Forelimb muscle (tissue), 1 donor: ENCODE measurements at regions not wholly inside any gene's neighbourhood (a gene's known extent, or its start where the extent isn't known, plus 50 kb on each side); places are given as distances from the start of the nearest gene placed in this dataset.

Experiments used
- DNase-seq: peaks from one replicate; pipeline ENCODE4 v3.0.0-alpha.2; 2013; ENCODE audit warnings: low read depth

DNA sequence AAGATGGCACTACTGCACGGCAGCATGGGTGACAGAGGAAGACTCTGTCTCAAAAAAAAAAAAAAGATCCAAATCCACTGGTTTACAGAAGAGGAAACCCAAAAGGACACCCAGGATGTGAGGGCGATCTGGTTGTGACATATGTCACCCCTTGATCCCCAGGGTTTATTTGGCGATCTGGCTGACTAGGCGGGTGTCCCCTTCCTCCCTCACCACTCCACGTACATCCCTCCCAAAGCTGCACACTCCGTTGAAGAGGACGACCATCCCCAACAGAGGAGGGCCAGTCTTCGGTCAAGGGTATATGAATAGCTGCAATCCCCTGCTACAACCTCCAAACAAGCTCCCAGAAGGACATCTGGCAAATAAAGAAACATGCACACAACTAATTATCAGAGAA, 111.6 kb downstream of the HTR5A start:
- no peak for DNase-seq

DNA sequence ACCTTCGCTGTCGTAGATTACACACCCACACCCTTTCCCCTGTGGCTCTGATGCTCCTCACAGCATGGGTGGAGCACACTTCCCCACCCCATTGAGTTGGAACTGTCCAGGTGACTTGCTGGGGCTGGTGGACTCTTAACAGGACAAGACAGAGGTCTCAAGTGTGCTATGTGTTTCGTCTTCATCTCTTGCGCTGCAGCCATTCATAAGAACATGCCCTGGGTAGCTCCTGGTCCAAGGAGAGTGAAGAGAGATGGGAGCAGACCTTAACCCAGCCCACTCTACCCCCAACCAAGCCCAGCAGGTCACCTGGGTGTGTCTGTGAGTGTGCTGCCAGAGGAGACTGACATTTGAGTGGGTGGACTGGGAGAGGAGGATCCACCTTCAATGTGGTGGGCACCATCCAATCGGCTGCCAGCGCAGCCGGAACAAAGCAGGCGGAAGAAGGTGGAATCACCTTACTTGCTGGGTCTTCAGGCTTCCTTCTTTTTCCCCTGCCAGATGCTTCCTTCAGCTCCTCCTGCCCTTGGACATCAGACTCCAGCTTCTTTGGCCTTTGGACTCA, 112.4 kb downstream of the HTR5A start:
- DNase-seq, result no peak

DNA sequence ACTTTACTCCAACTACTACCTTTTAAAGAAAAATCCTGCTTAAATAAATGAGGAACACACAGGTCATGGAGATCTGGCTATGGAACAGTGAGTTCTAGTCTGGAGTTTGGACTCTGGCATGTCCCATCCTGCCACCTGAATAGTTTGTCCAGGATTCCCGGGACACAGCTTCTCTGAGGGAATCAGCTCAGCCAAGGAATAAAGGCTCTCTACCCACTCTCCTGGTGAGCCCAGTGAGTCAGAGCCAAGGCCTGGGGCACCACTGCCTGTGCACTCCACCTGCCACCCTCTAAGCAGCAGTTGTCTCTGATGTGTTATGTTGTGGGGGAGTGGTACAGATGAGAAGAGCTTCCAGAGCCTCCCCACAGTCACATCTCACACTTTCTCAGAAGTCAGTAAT, 113.5 kb downstream of the HTR5A start:
- DNase-seq, result no peak

DNA sequence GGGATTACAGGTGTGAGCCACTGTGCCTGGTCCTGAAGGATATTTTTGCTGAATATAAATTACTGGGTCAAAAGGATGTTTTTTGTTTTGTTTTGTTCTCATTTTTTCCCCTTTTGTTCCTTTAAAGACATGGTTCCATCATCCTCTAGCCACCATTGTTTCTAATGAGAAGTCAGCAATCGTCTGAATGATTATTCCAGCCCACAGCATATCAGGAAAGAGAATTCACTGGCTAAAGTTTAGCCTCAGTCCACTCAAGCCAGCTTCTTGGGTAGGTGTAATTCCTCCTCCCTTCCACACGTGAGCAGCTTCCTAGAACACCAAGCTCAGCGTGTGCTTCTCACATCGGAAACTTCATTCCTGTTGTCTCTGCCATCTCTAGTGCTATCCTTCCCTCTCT, 112.8 kb upstream of the INSIG1 start:
- DNase-seq, result no peak

DNA sequence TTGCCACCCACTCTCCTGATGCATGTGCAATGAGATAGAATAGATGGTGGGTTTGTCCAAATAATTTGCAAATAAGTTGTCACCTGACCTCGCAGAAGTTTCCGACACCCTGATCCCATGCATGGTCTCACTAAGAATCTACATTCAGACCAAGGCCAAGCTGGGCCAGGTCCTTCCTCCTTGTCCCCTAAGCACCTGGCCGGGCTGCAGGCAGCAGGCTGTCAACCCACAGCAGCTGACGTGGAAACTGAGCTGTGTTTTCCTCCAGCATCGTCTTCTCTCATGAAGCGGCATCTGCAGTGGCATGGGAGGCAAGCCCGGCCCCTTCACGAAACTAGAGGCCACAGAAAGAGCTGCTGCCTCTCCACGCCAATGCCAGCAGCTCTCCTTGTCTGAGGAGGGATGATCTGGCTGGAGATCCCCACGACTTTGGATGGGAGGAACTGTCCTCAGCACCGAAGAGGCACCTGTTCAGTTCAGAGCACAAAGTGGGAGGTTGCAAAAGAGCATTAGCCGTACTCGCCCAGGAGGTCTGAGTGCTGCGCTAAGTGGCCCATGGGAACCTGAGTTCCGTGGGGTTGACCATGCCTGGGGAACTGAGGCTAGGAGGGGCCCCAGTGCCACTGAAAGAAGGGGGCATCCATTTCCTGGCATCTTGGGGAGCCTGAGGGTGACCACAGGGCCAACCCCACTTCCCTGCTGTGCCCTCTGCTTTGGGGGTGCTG, 110.5 kb upstream of the INSIG1 start:
- no peak for DNase-seq

DNA sequence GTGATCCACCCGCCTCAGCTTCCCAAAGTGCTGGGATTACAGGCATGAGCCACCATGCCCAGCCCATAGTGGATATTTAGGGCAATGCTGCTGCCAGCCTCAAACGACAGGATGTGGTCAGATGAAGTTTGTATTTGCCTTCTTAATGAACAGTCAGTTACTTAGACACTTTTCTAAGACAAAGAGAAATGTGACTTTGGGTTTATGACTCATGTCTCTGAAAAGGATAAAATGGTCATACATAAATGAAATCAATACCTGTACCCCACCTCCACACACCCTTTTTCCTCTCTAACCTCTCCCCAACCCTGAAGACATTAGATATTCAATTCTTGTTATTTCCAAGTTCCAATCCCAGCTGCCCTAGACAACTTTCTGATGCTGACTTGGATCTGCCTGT, 109.3 kb upstream of the INSIG1 start:
- DNase-seq, result no peak

DNA sequence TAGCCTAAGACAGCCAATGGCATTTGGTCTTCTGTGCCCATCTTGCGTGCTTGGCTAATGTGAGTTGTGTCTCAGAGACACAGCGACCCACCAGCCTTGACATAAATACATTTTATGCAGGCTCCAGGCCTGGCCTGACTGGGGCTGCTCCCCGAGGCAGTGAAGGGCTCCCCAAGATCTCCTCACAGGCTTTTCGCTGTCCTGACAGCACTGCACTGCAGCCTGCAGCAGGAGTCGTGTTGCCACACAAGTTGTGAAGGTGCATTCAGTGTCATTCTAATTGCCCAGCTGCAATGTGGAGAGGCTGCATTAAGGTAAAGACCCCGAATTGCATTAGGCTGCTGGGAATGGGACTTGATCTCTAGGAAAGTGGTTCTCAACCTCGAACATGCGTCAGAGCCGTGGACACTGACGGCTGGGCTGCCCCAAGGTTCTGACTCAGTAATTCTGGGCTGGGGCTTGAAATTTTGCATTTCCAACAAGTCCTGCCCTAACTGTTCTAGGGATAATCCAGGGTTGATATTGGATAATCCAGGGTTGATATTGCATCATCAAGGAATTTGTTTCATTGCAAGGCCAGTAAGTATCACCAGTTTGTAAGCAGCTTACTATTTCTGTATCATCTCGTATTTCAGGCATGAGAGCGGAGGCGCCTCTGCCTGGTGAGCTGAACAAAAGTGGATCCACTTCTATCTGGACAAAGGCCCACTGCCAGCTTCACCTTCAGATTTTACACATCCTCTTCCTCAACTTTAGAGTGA, 108.7 kb upstream of the INSIG1 start:
- no peak for DNase-seq

DNA sequence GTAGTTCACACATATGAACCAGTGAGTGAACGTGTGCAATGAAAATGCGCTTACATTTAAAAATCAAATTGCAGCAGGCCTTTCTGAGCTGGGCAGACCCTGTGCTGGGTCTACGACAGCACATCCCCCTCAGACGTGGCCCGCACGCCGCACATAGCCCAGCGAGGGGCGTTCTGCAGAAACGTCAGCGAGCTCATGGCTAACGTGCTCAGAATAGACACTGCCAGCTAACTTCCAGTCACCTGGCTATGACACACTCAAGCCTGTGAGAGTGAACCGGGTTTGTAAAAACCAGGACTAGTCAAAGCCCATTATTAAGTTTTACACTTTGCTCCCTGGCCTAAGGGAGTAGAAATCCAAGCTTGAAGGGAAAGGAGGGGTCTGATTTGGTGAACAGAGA, 108.1 kb upstream of the INSIG1 start:
- no peak for DNase-seq

DNA sequence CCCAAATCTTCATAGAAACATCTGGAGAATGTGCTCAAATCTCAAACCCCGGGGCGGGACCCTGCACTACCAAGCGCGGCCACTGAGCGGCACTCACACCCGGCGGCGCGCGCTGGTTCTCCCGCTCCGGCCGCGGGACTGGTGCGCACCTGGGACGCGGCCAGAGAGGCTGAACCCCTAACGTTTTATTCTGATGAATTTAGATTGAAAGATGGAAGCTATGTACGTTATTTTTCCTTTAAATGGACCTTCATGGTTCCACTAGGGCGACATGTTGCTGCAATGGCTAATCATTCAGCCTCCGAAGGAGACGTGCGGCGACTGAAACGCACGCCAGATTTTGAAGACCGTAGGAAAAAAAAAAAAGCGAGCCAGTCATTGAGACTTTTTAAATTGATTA, 107.0 kb upstream of the INSIG1 start:
- no peak for DNase-seq

DNA sequence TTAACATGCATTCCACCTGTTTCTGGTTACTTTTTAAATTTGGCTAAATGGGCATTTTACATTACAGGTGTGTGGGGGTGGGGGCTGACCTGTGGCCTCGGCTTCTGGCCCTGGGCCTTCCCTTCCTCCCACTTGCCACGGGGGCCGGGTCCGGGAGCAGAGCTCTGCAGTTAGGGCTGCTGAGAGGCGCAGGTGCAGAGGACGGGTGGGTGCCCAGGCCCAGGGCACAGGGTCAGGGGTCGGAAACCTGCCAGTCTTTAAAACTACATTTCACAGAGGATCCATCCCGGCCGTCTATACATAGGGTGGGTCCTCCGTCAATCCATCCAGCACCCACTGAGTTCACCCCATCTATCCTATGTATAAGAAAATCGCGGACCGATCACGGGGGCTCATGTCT, 106.5 kb upstream of the INSIG1 start:
- DNase-seq, result no peak

DNA sequence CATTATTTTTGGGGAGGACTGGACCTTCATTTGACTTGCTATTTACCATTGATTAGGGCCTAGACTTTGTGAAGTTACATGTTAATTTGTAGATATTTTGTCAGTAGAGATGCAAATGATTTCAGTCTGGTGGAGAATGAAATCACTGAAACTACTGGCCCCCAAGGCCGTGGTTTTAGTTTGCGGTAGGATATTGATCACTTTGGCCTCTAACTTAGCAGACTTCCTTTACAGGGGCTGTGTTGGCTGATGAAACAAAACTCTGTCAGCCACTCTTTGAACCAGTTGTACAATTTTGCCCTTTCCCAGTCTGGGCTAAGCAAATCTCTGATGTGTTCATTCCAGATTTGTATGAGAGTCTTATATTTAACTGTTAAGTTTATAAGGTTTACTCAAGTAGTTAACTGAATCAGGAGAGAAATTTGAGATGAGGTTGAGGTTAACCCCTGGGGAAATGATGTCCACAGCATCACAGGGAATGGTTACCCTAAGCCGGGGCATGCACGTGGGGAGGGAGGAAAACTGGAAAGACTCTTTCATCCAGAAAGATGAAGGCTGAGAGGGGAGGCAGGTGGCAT, 105.7 kb upstream of the INSIG1 start:
- DNase-seq, result no peak

DNA sequence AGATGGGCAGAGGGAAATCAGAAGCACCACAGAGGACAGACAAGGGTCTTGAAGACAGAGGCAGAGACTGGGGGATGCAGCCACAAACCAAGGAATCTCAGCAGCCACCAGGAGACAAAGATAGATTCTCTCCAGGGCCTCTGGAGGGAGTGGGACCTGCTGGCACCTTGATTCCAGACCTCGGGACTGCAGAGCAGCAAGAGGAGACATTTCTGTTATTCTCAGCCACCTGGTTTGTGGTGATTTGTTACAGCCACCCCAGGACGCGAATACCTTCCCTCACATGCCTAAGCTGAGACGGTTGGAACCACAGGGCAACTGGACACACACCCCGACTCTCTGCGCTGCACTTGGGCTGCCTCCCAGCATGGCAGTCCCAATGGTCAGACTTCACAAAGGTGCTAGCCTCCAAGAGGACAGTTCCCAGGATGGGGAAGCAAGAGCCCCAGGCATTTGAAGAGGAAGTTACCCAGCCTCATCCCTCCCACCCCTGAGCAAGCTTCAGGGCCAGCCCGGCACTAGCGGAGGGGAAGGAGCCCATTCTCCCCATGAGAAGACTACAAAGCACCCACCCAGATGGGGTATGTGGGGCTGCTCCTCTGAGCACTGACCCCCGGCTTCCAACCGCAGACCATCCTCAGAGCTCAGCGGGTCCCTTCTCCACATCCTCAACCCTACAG, 104.6 kb upstream of the INSIG1 start:
- no peak for DNase-seq

DNA sequence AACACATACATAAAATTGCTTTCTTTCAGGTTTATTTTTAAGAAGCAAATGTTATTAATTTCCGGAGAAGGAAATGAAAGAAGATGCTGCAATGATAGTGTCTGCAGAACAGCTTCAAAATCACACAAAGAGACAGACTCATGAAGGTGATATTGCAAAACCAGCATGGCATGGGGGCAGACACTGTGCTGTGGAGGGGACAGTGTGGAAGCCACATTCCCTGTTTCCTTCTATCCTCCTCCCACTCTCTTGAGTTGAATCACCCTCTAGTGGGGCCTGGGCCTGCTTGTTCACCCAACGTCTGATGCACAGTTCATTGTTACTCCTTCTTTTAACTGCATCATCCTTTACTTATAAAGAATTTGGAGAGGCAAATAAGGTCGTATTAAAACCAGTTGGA, 104.0 kb upstream of the INSIG1 start:
- DNase-seq, result no peak

DNA sequence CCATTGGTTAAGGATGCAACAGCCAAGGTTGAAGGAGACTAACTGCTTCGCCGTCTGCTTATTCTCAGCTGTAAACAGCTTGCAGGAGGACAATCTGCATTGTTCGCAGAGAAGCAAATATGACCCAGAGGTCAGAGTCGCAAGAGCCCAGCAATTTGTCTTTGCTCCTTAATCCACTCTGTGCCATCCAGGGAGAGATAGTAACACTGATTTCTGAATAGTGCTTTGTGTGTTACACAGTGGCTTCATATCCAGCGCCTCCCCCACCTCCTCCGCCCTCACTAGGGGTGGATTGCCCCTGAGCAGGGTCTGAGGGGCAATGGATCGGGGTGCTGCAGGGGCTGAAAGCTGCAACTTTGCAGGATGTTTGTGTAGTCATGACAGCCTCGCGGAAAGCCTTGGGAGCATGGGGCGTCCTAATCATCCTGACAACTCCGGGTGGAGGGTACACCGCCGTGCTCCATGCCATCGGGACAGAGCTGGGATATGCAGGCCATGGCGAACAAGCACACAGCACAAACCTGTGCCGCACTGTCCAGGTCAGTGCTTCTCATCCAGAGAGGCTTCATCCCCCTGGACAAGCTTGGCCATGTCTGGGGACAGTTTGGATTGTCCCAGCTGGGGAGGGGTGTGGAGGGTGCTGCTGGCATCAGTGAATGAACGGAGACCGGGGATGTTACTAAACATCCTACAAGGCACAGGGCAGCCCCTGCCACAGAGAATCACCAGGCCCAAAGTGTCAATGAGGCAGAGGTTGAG, 103.1 kb upstream of the INSIG1 start:
- DNase-seq, result no peak

DNA sequence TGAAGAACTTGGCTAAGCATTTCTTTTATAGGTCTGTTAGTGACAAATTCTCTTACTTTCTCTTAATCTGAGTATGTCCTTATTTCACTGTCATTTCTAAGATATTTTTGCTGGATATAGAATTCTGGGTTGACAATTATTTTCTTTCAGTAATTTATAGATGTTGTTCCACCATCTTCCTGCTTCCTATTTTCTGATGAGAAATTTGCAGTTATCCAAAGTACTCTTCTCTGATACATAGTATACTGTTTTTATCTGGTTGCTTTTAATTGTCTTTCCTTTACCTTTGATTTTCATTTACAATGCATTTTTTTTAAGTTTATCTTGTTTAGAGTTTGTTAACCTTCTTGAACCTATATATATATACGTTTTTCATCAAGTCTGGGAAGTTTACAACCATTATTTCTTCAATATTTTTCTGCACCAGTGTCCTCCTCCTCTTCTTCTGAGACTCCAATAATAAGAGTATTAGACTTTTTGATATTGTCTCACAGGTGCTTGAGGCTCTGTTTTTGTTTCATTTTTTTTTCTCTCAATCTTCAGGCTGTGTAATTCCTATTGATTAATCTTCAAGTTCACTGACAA, 101.6 kb upstream of the INSIG1 start:
- no peak for DNase-seq

DNA sequence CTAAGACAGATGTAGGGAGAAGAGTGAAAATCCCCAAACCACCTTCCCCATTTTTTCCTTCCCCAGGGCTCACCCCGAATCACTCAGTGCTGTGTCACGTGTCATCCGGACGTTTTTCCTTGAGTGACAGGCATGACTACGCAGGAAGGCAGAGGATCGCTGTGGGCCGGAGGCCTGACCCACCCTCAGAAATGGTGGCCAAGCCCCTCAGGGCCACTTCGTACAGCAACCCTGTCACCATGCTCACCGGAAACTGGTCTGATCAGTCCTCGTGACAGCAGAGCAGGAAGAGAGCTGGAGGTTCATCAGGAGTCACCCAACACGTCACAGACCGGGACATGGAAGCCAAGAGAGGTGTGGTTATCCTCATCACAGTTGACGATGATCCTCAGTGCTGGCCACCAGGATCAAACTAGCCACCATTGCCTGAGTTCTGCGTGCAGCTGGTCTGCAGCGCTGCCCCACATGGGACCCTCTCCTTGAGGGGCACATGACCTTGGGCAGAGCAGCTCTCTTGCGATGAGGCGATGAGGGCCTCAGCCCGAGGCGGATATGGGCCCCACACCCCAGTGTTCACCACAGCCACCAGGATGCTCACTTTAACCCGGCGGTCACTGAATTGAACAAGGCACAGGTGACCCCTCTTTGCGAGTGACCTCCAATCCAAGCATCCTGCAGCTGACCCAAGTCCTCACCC, 99.3 kb upstream of the INSIG1 start:
- no peak for DNase-seq

DNA sequence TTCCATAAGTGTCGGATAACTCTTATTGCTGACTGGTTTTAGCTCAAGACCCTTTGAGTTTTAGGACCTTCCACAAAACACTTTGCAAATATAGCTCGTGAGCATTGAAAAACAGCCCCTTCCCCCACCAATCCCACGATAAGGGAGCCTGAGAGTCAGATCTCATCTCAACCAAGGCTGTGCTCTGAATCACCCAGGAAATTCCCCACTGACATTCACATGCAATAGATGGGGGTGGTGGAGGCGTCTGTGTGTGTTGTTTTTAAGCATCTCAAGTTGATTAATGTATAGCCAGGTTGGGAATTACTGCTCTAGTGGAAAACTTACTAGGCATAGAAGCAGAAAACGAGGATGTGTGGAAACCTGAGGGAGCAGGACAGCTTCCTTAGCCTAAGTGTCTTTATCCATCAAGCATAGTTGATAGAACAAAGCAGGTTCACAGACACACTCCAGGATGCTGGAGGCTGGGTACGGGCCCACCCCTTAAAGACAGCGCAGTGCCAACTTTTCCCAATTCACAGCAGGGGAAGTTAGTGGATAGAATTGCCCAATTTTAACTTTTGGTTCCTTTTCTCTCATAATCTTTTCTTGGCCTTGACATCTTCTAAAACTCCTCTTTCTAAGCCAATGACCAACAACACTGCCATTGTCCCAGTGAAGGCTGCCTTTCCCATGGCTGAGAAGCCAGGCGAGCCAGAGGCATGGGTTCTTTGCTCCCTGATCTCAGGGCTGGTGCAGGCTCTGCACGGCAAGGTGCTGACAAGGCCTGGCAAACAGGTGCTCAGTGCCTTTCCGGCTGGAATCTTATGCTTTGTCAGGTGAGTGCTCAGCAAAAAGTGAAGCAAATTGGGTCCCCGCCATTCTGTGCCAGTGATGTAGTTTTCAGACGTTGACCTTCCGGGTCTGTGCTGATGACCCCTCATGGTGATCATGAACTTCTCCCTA, 98.5 kb upstream of the INSIG1 start:
- DNase-seq, result no peak

DNA sequence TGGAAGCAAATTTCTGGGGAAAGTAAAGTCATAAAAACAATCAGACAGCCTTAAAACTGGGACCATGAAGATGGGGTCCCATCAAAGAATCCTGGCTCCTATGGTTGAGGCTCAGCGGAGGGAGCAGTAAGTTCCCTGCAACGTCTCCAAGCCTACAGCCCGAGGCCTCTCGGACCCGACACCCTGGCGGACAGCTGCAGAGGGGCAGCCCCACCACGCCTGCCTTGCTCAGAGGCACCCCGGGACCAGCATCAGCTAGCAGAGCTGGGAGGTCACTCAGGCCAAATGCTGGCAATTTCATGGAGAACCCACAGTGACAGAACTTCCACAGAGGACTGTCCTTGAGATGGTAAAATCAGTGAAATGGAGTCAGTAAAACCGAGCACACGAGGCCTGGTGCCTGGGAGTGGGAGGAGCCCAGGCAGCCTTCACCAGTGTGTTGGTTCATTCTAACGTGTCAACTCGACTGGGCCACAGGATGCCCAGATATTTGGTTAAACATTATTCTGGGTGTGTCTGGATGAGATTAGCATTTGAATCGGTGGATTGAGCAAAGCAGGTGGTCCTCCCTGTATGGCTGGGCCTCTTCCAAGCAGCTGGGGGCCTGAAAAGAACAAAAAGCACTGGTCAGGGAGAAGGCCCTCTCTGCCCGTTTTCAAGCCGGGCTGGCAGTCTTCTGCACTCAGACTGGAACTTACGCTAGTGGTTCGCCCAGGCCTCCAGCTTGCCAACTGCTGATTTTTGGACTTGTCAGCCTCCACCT, 96.2 kb upstream of the INSIG1 start:
- DNase-seq, result no peak
